PC-3 (cell line): ENCODE measurements at regions not wholly inside any gene's neighbourhood (a gene's known extent, or its start where the extent isn't known, plus 50 kb on each side); places are given as distances from the start of the nearest gene placed in this dataset.

Experiments used
- ATAC-seq: fragments of 200-7000 bp; cut with Tn5 transposase; 2 replicates; pipeline ENCODE4 v1.9.1; 2020; ENCODE audit warnings: mild to moderate bottlenecking, moderate library complexity
- BruUV-seq: library from RNA; stranded (reverse); fragments of 400-500 nt; replicated peaks from 2 replicates; lab custom pipeline; 2021; lab: Mats Ljungman, UMichigan
- CTCF ChIA-PET: fragments of 300-600 bp; sonication (Branson Sonifier 250); formaldehyde crosslinking; loops from one replicate; lab custom pipeline; 2022; ENCODE audit warnings: antibody characterized with exemption; lab: Charles Lee
- POLR2A ChIA-PET: fragments of 300-600 bp; sonication (Branson Sonifier 250); formaldehyde crosslinking; loops from one replicate; lab custom pipeline; 2022; ENCODE audit warnings: antibody characterized with exemption; ENCODE audit not compliant: unreplicated experiment; lab: Charles Lee
- DNase-seq: peaks from one replicate; pipeline ENCODE4 v3.0.0-alpha.2; 2015
- H2AFZ ChIP-seq: fragments of 300-600 bp; sonication (generic); 2 replicates; pipeline ENCODE4 v1.6.0; 2016; ENCODE audit warnings: antibody characterized with exemption, low read length
- H3F3A ChIP-seq: fragments of 300-600 bp; sonication (generic); one replicate; pipeline ENCODE4 v1.6.0; 2017; ENCODE audit warnings: antibody characterized with exemption, low read length, control low read depth, mild to moderate bottlenecking; ENCODE audit not compliant: unreplicated experiment
- H3K27ac ChIP-seq: fragments of 300-600 bp; sonication (generic); 2 replicates; pipeline ENCODE4 v1.5.1; 2016; ENCODE audit warnings: mild to moderate bottlenecking, low read length
- H3K27me3 ChIP-seq: fragments of 300-600 bp; sonication (generic); 2 replicates; pipeline ENCODE4 v1.6.1; 2016; ENCODE audit warnings: low read length, mixed read lengths
- H3K36me3 ChIP-seq: fragments of 300-600 bp; sonication (generic); 2 replicates; pipeline ENCODE4 v1.6.1; 2016; ENCODE audit warnings: low read depth, mixed run types, low read length, mixed read lengths
- H3K4me1 ChIP-seq: fragments of 300-600 bp; sonication (generic); 2 replicates; pipeline ENCODE4 v1.5.1; 2016; ENCODE audit warnings: low read length; ENCODE audit not compliant: insufficient read depth
- H3K4me2 ChIP-seq: fragments of 300-600 bp; sonication (generic); 2 replicates; pipeline ENCODE4 v1.6.0; 2016; ENCODE audit warnings: low read length
- H3K4me3 ChIP-seq: fragments of 300-600 bp; sonication (generic); 2 replicates; pipeline ENCODE4 v1.5.1; 2016; ENCODE audit warnings: mild to moderate bottlenecking, low read length, mixed read lengths
- H3K79me2 ChIP-seq: fragments of 300-600 bp; sonication (generic); 2 replicates; pipeline ENCODE4 v1.6.1; 2017; ENCODE audit warnings: low read length, mixed read lengths
- H3K9ac ChIP-seq: fragments of 300-600 bp; sonication (generic); 2 replicates; pipeline ENCODE4 v1.6.0; 2016; ENCODE audit warnings: mild to moderate bottlenecking, low read length
- H3K9me2 ChIP-seq: fragments of 300-600 bp; sonication (generic); replicated peaks from 2 replicates; pipeline ENCODE4 v1.6.1; 2016; ENCODE audit warnings: mixed run types, low read length, mixed read lengths
- H3K9me3 ChIP-seq: fragments of 300-600 bp; sonication (generic); 2 replicates; pipeline ENCODE4 v1.6.1; 2016; ENCODE audit warnings: low read length, mixed read lengths
- H4K20me1 ChIP-seq: fragments of 300-600 bp; sonication (generic); 2 replicates; pipeline ENCODE4 v1.6.1; 2016; ENCODE audit warnings: low read length, mixed read lengths
- CTCF ChIP-seq: fragments of 300-600 bp; sonication (generic); conservative IDR thresholded peaks from 2 replicates; pipeline ENCODE4 v1.5.1; 2017; ENCODE audit warnings: antibody characterized with exemption, low read depth, mild to moderate bottlenecking, low read length
- EZH2 ChIP-seq: fragments of 300-600 bp; sonication (generic); IDR thresholded peaks from one replicate; pipeline ENCODE4 v1.6.1; 2017; ENCODE audit warnings: antibody characterized with exemption, mild to moderate bottlenecking, low read length; ENCODE audit not compliant: unreplicated experiment
- EZH2phosphoT487 ChIP-seq: fragments of 300-600 bp; sonication (generic); IDR thresholded peaks from 2 replicates; pipeline ENCODE4 v1.6.1; 2018; ENCODE audit warnings: mild to moderate bottlenecking, antibody characterized with exemption, low read length, borderline replicate concordance
- intact Hi-C: fragments of 100-400 bp; cut with micrococcal nuclease; formaldehyde crosslinking; loops from 2 replicates; pipeline ENCODE4 v1.9.0; 2023

DNA sequence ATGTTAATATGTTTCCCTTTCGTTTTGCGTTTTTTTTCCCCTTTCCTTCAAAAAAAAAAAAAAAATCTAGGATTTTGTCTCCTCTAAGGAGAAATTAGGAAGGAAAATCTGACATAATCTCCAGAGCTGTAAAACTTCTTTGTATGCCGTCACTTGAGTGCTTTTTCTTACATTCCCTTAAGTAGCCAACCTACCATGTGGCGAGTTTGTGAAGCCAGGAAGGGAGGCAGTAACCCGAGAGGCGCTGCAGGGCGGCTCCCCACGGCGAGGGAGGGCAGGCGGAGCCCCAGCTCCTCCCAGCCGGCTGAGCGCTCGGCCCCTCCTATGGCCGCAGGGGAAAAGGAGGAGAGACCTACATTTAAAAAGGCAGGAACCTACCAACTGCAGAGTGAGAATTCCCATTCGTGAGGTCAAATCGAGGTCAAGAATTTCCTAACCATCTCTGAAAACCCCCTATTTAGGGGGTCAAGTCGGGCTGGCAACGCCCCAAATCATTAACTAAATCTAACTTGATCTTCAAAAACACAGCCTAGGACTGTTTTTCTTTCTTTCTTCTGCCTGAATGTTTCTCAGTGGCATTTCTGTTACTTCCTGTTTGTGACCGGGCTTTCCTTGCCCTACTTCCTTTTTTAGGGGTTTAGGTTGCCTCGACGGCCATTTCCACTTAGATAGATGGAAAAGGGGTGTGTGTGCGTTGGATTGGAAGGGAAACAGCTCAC, 345.1 kb upstream of the KLF3 start:
- CTCF ChIA-PET: interaction anchor here (0.6 to 2.3 kb wide), 2 partner anchors 139 to 356 kb away, joined by 5 to 24 read pairs; no protein-coding TSS in a partner anchor
- intact Hi-C loops: loop anchor here (1.0 to 5.0 kb wide), 4 partner anchors 138 to 356 kb away; no protein-coding TSS in a partner anchor
- POLR2A ChIA-PET: interaction anchor here (0.5 to 0.6 kb wide), 2 partner anchors 344 to 351 kb away, joined by 3 to 4 read pairs; no protein-coding TSS in a partner anchor
- Histone ChIP-seq H2AFZ (peak overlapping the region; percentile 80), H4K20me1 (no peaks in the 10 kb centered on the region), H3K9ac (peak overlapping the region; percentile 68), H3K36me3 (no peaks in the 10 kb centered on the region), H3K9me3 (no peaks in the 10 kb centered on the region), H3K9me2 (no peaks in the 10 kb centered on the region), H3F3A (no peaks in the 10 kb centered on the region), H3K79me2 (no peaks in the 10 kb centered on the region), H3K27me3 (no peaks in the 10 kb centered on the region), H3K4me1 (peaks cover 37% of the 10 kb centered on the region), H3K4me3 (peak overlapping the region; percentile 43; the same call in 1 of the 2 replicates), H3K4me2 (peak overlapping the region; percentile 71), H3K27ac (peak overlapping the region; percentile 82)
- TF ChIP-seq CTCF: no peak
- no peak for TF ChIP-seq EZH2phosphoT487
- no peak for TF ChIP-seq EZH2
- BruUV-seq: no TSS peak
- peak; percentile 91 for DNase-seq
- ATAC-seq: peak; percentile 87

DNA sequence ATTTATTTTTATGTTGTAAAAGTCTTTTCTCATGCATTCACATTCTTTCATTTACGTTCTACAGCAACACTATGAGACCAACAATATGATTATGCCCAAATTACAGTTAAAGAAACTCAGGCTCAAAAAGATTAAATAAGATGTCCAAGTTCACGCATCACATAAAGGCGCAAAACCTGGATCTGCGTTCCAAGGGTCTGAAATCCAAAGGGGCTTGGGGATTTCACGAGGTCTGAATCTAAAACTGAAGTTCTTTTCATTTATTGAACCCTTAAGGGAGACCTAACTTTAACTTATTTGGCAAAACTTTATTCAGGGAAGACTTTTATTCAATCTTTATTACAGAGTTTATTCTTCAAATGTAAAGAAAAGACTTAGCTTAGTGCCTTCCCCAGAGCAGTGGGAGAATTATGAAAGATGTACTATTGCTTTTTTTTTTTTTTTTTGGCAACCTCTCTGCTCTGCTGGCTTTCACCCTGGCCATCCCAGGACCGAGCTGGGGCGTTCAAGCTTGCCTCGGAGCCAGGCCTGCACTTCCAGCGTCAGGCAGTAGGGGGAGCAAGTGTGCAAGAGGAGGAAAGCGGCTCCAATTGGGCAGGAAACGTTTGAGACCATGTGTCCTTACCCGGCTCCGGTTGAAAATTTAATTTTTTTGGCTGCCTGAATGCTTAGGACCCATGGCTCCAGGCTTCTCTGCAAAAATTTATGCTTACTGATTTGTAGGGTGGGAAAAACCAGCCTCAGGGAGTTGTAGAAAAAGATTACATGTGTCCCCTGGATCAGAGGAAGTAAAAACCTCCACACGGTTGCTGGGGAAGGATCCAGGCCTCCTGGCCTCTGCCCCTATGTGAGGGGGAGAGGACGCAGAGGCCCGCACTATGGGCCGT, 344.3 kb upstream of the KLF3 start:
- POLR2A ChIA-PET: interaction anchor here (0.6 kb wide), 1 partner anchor 354 kb away, joined by 12 read pairs; no protein-coding TSS in a partner anchor
- TF ChIP-seq CTCF (peak; percentile 86), EZH2 (no peak)
- peak overlapping the region; percentile 71 for H3K4me2 ChIP-seq
- H3K4me3 ChIP-seq: peak overlapping the region; percentile 43; the same call in 1 of the 2 replicates
- H3K9me2 ChIP-seq: no peaks in the 10 kb centered on the region
- TSS peak; percentile 82 for BruUV-seq
- no peaks in the 10 kb centered on the region for H3F3A ChIP-seq
- DNase-seq (peak; percentile 94), ATAC-seq (peak; percentile 72)
- H4K20me1 ChIP-seq: no peaks in the 10 kb centered on the region
- peak overlapping the region; percentile 82 for H3K27ac ChIP-seq
- no peaks in the 10 kb centered on the region for H3K9me3 ChIP-seq
- intact Hi-C loops: loop anchor here (1.0 to 5.0 kb wide), 6 partner anchors 139 to 412 kb away; no protein-coding TSS in a partner anchor
- H3K79me2 ChIP-seq: no peaks in the 10 kb centered on the region
- H2AFZ ChIP-seq: peak overlapping the region; percentile 85
- CTCF ChIA-PET: interaction anchor here (0.6 to 2.3 kb wide), 6 partner anchors 37 to 355 kb away, joined by 3 to 24 read pairs (median 5); no protein-coding TSS in a partner anchor
- no peaks in the 10 kb centered on the region for H3K36me3 ChIP-seq
- peaks cover 29% of the 10 kb centered on the region for H3K4me1 ChIP-seq
- H3K27me3 ChIP-seq: no peaks in the 10 kb centered on the region
- H3K9ac ChIP-seq: peak overlapping the region; percentile 57
